Liver (tissue), 3 donors: ENCODE measurements at regions not wholly inside any gene's neighbourhood (a gene's known extent, or its start where the extent isn't known, plus 50 kb on each side); places are given as distances from the start of the nearest gene placed in this dataset.

ENCODE experiments used
- ATF3 ChIP-seq: IDR thresholded peaks from 2 replicates; pipeline ENCODE4 v1.6.1; 2016; ENCODE audit warnings: antibody characterized with exemption
- CTCF ChIP-seq: fragments of 150-350 bp; IDR thresholded peaks from 2 replicates; pipeline ENCODE4 v1.5.1; 2017; ENCODE audit warnings: improper control_type of control experiment, low read depth, low read length; ENCODE audit not compliant: missing input control
- donor health status: healthy.
- donor health status: healthy.

DNA sequence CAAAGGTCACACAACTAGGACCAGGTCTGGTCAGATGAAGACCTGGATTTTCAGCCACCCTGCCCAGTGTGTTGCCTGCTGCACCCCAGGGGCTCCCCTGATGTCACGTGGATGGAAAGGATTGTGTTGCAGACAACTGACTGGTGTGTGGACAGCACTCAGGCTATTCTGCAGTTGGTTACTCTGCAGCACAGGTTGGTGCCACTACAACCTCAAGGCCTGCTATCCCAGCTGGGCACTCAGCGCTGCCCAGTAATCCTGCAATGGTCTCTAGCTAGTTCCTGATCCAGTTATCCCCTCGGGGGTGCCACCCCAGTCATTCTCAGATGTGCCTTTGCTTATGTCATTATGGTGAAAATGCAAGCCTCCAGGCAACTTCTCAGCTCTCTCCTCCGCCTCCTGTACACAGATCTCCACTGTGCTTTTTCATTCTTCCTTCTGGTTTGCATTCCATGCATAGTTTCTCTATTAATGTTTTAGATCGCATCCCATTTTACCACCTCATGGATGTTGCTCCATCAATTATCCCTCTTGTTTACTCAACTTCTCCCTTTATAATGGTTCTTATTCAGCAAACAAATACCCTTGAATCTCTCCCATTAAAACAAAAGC is 503.2 kb upstream of the CAMK1G start:
- TF ChIP-seq CTCF = no peak
- TF ChIP-seq ATF3 = no peak
